IMR-90 (cell line): ENCODE measurements at regions not wholly inside any gene's neighbourhood (a gene's known extent, or its start where the extent isn't known, plus 50 kb on each side); places are given as distances from the start of the nearest gene placed in this dataset.

Source experiments
- ATAC-seq: fragments of 200-7000 bp; cut with Tn5 transposase; 2 replicates; pipeline ENCODE4 v1.9.1; 2020; ENCODE audit warnings: low read depth, mild to moderate bottlenecking, moderate library complexity
- BruUV-seq: library from RNA; stranded (reverse); fragments of 400-500 nt; replicated peaks from 2 replicates; lab custom pipeline; 2021; lab: Mats Ljungman, UMichigan
- CTCF ChIA-PET: fragments of 300-600 bp; formaldehyde crosslinking; extraction: SDS; loops from one replicate; lab custom pipeline; 2021; ENCODE audit warnings: antibody characterized with exemption; lab: Yijun Ruan, JAX
- POLR2A ChIA-PET: fragments of 300-600 bp; sonication (Branson Sonifier 250); formaldehyde crosslinking; loops from one replicate; lab custom pipeline; 2022; ENCODE audit warnings: antibody characterized with exemption; ENCODE audit not compliant: unreplicated experiment; lab: Charles Lee
- DNase-seq: peaks from one replicate; pipeline ENCODE4 v3.0.0; 2013
- H2AFZ ChIP-seq: replicated peaks from 2 replicates; pipeline ENCODE3; 2013; ENCODE audit warnings: low read length, mild to moderate bottlenecking; ENCODE audit not compliant: poor library complexity
- H2AK5ac ChIP-seq: 2 replicates; pipeline ENCODE4 v1.6.1; 2013; ENCODE audit warnings: low read depth, low read length, inconsistent platforms
- H2AK9ac ChIP-seq: replicated peaks from 2 replicates; pipeline ENCODE3; 2013; ENCODE audit warnings: mild to moderate bottlenecking, low read depth, low read length, moderate library complexity; ENCODE audit not compliant: poor library complexity
- H2BK120ac ChIP-seq: 2 replicates; pipeline ENCODE4 v1.6.1; 2013; ENCODE audit warnings: low read depth, low read length, inconsistent platforms
- H2BK15ac ChIP-seq: 3 replicates; pipeline ENCODE4 v1.6.1; 2013; ENCODE audit warnings: low read depth, low read length, inconsistent platforms
- H2BK20ac ChIP-seq: 2 replicates; pipeline ENCODE4 v1.6.1; 2013; ENCODE audit warnings: low read depth, mild to moderate bottlenecking, inconsistent platforms, low read length, moderate library complexity
- H2BK5ac ChIP-seq: 2 replicates; pipeline ENCODE4 v1.6.1; 2013; ENCODE audit warnings: mild to moderate bottlenecking, low read depth, low read length, inconsistent platforms; ENCODE audit not compliant: poor library complexity, severe bottlenecking
- H3K14ac ChIP-seq: replicated peaks from 2 replicates; pipeline ENCODE4 v1.6.1; 2013; ENCODE audit warnings: low read depth, low read length, inconsistent platforms
- H3K18ac ChIP-seq: 2 replicates; pipeline ENCODE4 v1.6.1; 2013; ENCODE audit warnings: low read depth, low read length, control low read depth
- H3K23ac ChIP-seq: 2 replicates; pipeline ENCODE4 v1.6.1; 2013; ENCODE audit warnings: low read depth, low read length, inconsistent platforms
- H3K27ac ChIP-seq: 2 replicates; pipeline ENCODE4 v1.5.1; 2013; ENCODE audit warnings: mild to moderate bottlenecking, control low read depth, low read length; ENCODE audit not compliant: insufficient read depth
- H3K27me3 ChIP-seq: 2 replicates; pipeline ENCODE4 v1.6.1; 2013; ENCODE audit warnings: low read length; ENCODE audit not compliant: control insufficient read depth, insufficient read depth
- H3K36me3 ChIP-seq: 2 replicates; pipeline ENCODE4 v1.6.1; 2013; ENCODE audit warnings: low read length, mixed read lengths; ENCODE audit not compliant: control insufficient read depth, insufficient read depth
- H3K4ac ChIP-seq: 2 replicates; pipeline ENCODE4 v1.6.1; 2013; ENCODE audit warnings: low read depth, low read length, inconsistent platforms
- H3K4me1 ChIP-seq: 2 replicates; pipeline ENCODE4 v1.6.1; 2013; ENCODE audit warnings: low read length, mixed read lengths; ENCODE audit not compliant: control insufficient read depth, insufficient read depth
- H3K4me2 ChIP-seq: 2 replicates; pipeline ENCODE4 v1.6.1; 2013; ENCODE audit warnings: low read depth, mild to moderate bottlenecking, control low read depth, low read length, moderate library complexity
- H3K4me3 ChIP-seq: 2 replicates; pipeline ENCODE4 v1.5.1; 2013; ENCODE audit warnings: low read depth, mild to moderate bottlenecking, control low read depth, low read length, moderate library complexity; ENCODE audit not compliant: insufficient read depth
- H3K56ac ChIP-seq: 2 replicates; pipeline ENCODE4 v1.6.1; 2013; ENCODE audit warnings: low read length, inconsistent platforms; ENCODE audit not compliant: insufficient read depth; ENCODE audit errors: extremely low read depth
- H3K79me1 ChIP-seq, 2 experiments: 2 replicates each; pipeline ENCODE4 v1.6.1; 2013; ENCODE audit warnings: low read length in 2 of 2, inconsistent platforms in 1 of 2, low read depth in 1 of 2
- H3K9ac ChIP-seq: 2 replicates; pipeline ENCODE4 v1.6.1; 2013; ENCODE audit warnings: low read depth, low read length, control low read depth
- H3K9me1 ChIP-seq: 2 replicates; pipeline ENCODE4 v1.6.1; 2013; ENCODE audit warnings: low read length, inconsistent platforms; ENCODE audit not compliant: insufficient read depth
- H3K9me3 ChIP-seq: 2 replicates; pipeline ENCODE4 v1.6.1; 2013; ENCODE audit warnings: low read length; ENCODE audit not compliant: control insufficient read depth, insufficient read depth
- H4K20me1 ChIP-seq: 2 replicates; pipeline ENCODE4 v1.6.1; 2013; ENCODE audit warnings: low read length, inconsistent platforms; ENCODE audit not compliant: insufficient read depth
- H4K5ac ChIP-seq: 2 replicates; pipeline ENCODE4 v1.6.1; 2013; ENCODE audit warnings: mild to moderate bottlenecking, low read depth, low read length, control low read depth
- H4K8ac ChIP-seq, 2 experiments: 2 replicates each; pipeline ENCODE4 v1.6.1; 2013; ENCODE audit warnings: low read depth in 2 of 2, low read length in 2 of 2, control low read depth in 1 of 2, inconsistent platforms in 1 of 2
- H4K91ac ChIP-seq: 2 replicates; pipeline ENCODE4 v1.6.1; 2013; ENCODE audit warnings: low read depth, low read length, inconsistent platforms; ENCODE audit not compliant: insufficient read depth
- CHD1 ChIP-seq: IDR thresholded peaks from 2 replicates; pipeline ENCODE4 v1.6.1; 2012; ENCODE audit warnings: low read depth, low read length, improper control_type of control experiment
- MAZ ChIP-seq: IDR thresholded peaks from 2 replicates; pipeline ENCODE4 v1.6.1; 2012; ENCODE audit warnings: low read depth, mild to moderate bottlenecking, low read length, improper control_type of control experiment, moderate library complexity, borderline replicate concordance
- RFX5 ChIP-seq: IDR thresholded peaks from 2 replicates; pipeline ENCODE4 v1.8.0; 2012; ENCODE audit warnings: low read depth, mild to moderate bottlenecking, low read length, moderate library complexity
- SMC3 ChIP-seq: fragments of 150-350 bp; IDR thresholded peaks from 2 replicates; pipeline ENCODE4 v1.6.1; 2016; ENCODE audit warnings: low read depth, mild to moderate bottlenecking, antibody characterized with exemption, low read length, moderate library complexity
- WGBS, 2 experiments: methylation state at CpG; one replicate each; pipeline versions ENCODE4 v1.1.5 to v1.1.7; 2013; ENCODE audit warnings: missing lambda C conversion rate in 2 of 2; ENCODE audit not compliant: insufficient read length in 1 of 2; ENCODE audit errors: extremely low coverage in 2 of 2; 5-methylcytosine and 5-hydroxymethylcytosine counted together
- dilution Hi-C: fragments of 300-500 bp; cut with HindIII; formaldehyde crosslinking; loops from one replicate; pipeline ENCODE4 v1.14.3; 2018; ENCODE audit warnings: low sequenced_read_pairs; ENCODE audit not compliant: unreplicated experiment
- in situ Hi-C: fragments of 300-500 bp; cut with MboI; formaldehyde crosslinking; loops from 3 replicates; pipeline ENCODE4 v1.14.3; 2019; ENCODE audit warnings: low sequenced_read_pairs, inconsistent platforms, mixed read lengths
- intact Hi-C: fragments of 100-400 bp; cut with micrococcal nuclease; formaldehyde crosslinking; loops from 2 replicates; pipeline ENCODE4 v1.10.0; 2022

DNA sequence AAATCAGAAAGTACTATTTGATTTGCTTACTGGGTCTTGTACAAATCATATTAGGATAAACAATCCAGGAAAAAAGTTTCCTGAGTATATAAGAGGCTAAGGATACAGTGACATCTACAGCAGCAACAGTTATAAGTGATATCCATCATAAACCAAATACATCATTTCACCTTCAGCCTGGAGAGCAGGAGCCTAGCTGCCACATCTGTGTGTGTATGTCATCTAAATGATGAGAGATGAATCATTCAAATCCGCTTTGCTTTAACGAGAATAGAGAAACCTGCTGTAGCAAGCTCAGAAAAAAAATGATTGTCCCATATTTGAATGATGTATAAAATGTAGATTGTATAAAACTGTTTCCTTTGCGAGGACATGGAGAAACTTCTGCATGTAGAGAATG is 841.4 kb downstream of the SI start:
- Histone ChIP-seq H3K9me1 (no peaks in the 10 kb centered on the region), H3K18ac (no peak overlapping the region), H4K20me1 (no peaks in the 10 kb centered on the region), H3K56ac (no peak overlapping the region), H4K5ac (no peak overlapping the region), H4K8ac (no peak overlapping the region), H3K27ac (no peak overlapping the region), H2AK5ac (no peak overlapping the region), H2BK5ac (no peak overlapping the region), H3K36me3 (no peaks in the 10 kb centered on the region), H2BK120ac (no peak overlapping the region), H2AFZ (no peak overlapping the region), H3K79me1 (no peaks in the 10 kb centered on the region), H2BK20ac (no peak overlapping the region), H3K4ac (no peak overlapping the region), H3K27me3 (no peaks in the 10 kb centered on the region), H3K14ac (no peak overlapping the region), H3K9ac (no peak overlapping the region), H3K4me3 (no peak overlapping the region), H3K4me1 (no peaks in the 10 kb centered on the region), H4K91ac (no peak overlapping the region), H3K9me3 (peaks cover 3% of the 10 kb centered on the region; the same call in 1 of the 2 replicates), H3K4me2 (no peak overlapping the region), H2BK15ac (no peak overlapping the region), H2AK9ac (no peak overlapping the region), H3K23ac (no peak overlapping the region)
- dilution Hi-C loops = no loop called here
- ChIA-PET CTCF (no interaction called here), POLR2A (no interaction called here)
- no TSS peak for BruUV-seq
- no peak for ATAC-seq
- TF ChIP-seq RFX5 (no peak), MAZ (no peak), CHD1 (no peak), SMC3 (no peak)
- DNase-seq = no peak
- in situ Hi-C loops = no loop called here
- 73% methylated on average over 2 of the region's 3 CpGs; no CpG with 5 or more reads in 1 of the 2 experiments for WGBS, 2 experiments
- intact Hi-C loops = no loop called here
